Activated T-cell treated with anti-CD3 and anti-CD28 coated beads for 24 hours (primary cell): ENCODE measurements at regions not wholly inside any gene's neighbourhood (a gene's known extent, or its start where the extent isn't known, plus 50 kb on each side); places are given as distances from the start of the nearest gene placed in this dataset.
A peak's percentile ranks its signal among the peaks of the same experiment; 100 is the strongest.
"Not testable (repeated sequence)": the region's sequence is repeated elsewhere in the genome, so short reads cannot be mapped to it uniquely, and the experiment has no call there.

Experiments
- DNase-seq: peaks from one replicate; pipeline ENCODE4 v3.0.0-alpha.2; 2020; ENCODE audit warnings: low read depth

- not testable (repeated sequence) for DNase-seq
Measured at GRCh38 chr1:610538-610937, 75.9 kb downstream of the OR4F16 start.

- DNase-seq: not testable (repeated sequence)
Measured at GRCh38 chr1:609161-609560, 77.3 kb downstream of the OR4F16 start.

GRCh38 chr1:605279-605678 lies 81.2 kb downstream of the OR4F16 start:
- not testable (repeated sequence) for DNase-seq

- DNase-seq: not testable (repeated sequence)
Measured at GRCh38 chr1:588211-588610, 98.2 kb downstream of the OR4F16 start.

GRCh38 chr1:585992-586391 lies 100.5 kb downstream of the OR4F16 start:
- DNase-seq: peak; percentile 52
